ENCODE measurements at regions not wholly inside any gene's neighbourhood (a gene's known extent, or its start where the extent isn't known, plus 50 kb on each side); places are given as distances from the start of the nearest gene placed in this dataset.
"Not testable (repeated sequence)": the region's sequence is repeated elsewhere in the genome, so short reads cannot be mapped to it uniquely, and the experiment has no call there.

GRCh38 chr3:118529554-118529953 is 505.1 kb downstream of the IGSF11 start:
- Mint-ChIP-seq H3K4me3 (no peak overlapping the region), H3K27me3 (no peaks in the 10 kb centered on the region), H3K27ac (no peak overlapping the region), H3K9me3 (peaks cover 3% of the 10 kb centered on the region), H3K4me1 (ENCODE audit: low read depth) (no peaks in the 10 kb centered on the region), H3K36me3 (ENCODE audit: low read depth) (no peaks in the 10 kb centered on the region)
- Histone ChIP-seq H3K4me1 (ENCODE audit: insufficient read depth, low read length) (no peaks in the 10 kb centered on the region), H3K4me3 (ENCODE audit: low read length) (no peak overlapping the region), H3K27ac (ENCODE audit: low read depth in 1 of 2, low read length in 2 of 2) (no peak overlapping the region), H3K36me3 (ENCODE audit: insufficient read depth, low read length) (no peaks in the 10 kb centered on the region), H3K27me3 (ENCODE audit: control insufficient read depth in 1 of 2, insufficient read depth in 2 of 2, low read length in 2 of 2) (no peaks in the 10 kb centered on the region), H3K9me3 (ENCODE audit: control insufficient read depth in 1 of 2, insufficient read depth in 1 of 2, low read length in 2 of 2) (peaks cover 0 to 3% of the 10 kb centered on the region in 2 experiments)
- ChIA-PET POLR2A (no interaction called here), CTCF (no interaction called here)
- intact Hi-C loops (cut with DNase I, micrococcal nuclease) = no loop called here
- ATAC-seq (ENCODE audit: poor library complexity) = no peak
- no peak for TF ChIP-seq CTCF (IDR thresholded peaks at IDR 0.05)
- DNase-seq = no peak

- Histone ChIP-seq H3K4me3 (ENCODE audit: low read length) (no peak overlapping the region), H3K9me3 (ENCODE audit: control insufficient read depth in 1 of 2, insufficient read depth in 1 of 2, low read length in 2 of 2) (no peaks in the 10 kb centered on the region), H3K27me3 (ENCODE audit: control insufficient read depth in 1 of 2, insufficient read depth in 2 of 2, low read length in 2 of 2) (no peaks in the 10 kb centered on the region), H3K36me3 (ENCODE audit: insufficient read depth, low read length) (no peaks in the 10 kb centered on the region), H3K27ac (ENCODE audit: low read depth in 1 of 2, low read length in 2 of 2) (no peak overlapping the region), H3K4me1 (ENCODE audit: insufficient read depth, low read length) (no peaks in the 10 kb centered on the region)
- H3K4me3 Mint-ChIP-seq = no peak overlapping the region
- TF ChIP-seq CTCF (IDR thresholded peaks at IDR 0.05) = no peak
- H3K36me3 Mint-ChIP-seq (ENCODE audit: low read depth) = no peaks in the 10 kb centered on the region
- POLR2A ChIA-PET = no interaction called here
- intact Hi-C loops (cut with DNase I, micrococcal nuclease) = no loop called here
- no peak overlapping the region for H3K27ac Mint-ChIP-seq
- ATAC-seq (ENCODE audit: poor library complexity) (no peak), DNase-seq (no peak)
- CTCF ChIA-PET = no interaction called here
- H3K27me3 Mint-ChIP-seq = no peaks in the 10 kb centered on the region
- H3K9me3 Mint-ChIP-seq = peaks cover 3% of the 10 kb centered on the region
- no peaks in the 10 kb centered on the region for H3K4me1 Mint-ChIP-seq (ENCODE audit: low read depth)
These were observed 504.2 kb downstream of the IGSF11 start for GRCh38 chr3:118530350-118530922.

- H3K9me3 ChIP-seq (ENCODE audit: control insufficient read depth in 1 of 2, insufficient read depth in 1 of 2, low read length in 2 of 2); H3K4me1 Mint-ChIP-seq (ENCODE audit: low read depth); ATAC-seq (ENCODE audit: poor library complexity); H3K27ac ChIP-seq (ENCODE audit: low read depth in 1 of 2, low read length in 2 of 2); POLR2A ChIA-PET; H3K36me3 Mint-ChIP-seq (ENCODE audit: low read depth); H3K27me3 Mint-ChIP-seq; H3K36me3 ChIP-seq (ENCODE audit: insufficient read depth, low read length); H3K27me3 ChIP-seq (ENCODE audit: control insufficient read depth in 1 of 2, insufficient read depth in 2 of 2, low read length in 2 of 2); H3K4me3 ChIP-seq (ENCODE audit: low read length); DNase-seq; H3K4me3 Mint-ChIP-seq; H3K9me3 Mint-ChIP-seq; H3K4me1 ChIP-seq (ENCODE audit: insufficient read depth, low read length); H3K27ac Mint-ChIP-seq; CTCF ChIA-PET; intact Hi-C loops (cut with DNase I, micrococcal nuclease): not testable (repeated sequence)
These were observed 503.7 kb downstream of the IGSF11 start for GRCh38 chr3:118530927-118531356.

- Histone ChIP-seq H3K27me3 (ENCODE audit: control insufficient read depth in 1 of 2, insufficient read depth in 2 of 2, low read length in 2 of 2) (no peaks in the 10 kb centered on the region), H3K36me3 (ENCODE audit: insufficient read depth, low read length) (no peaks in the 10 kb centered on the region), H3K4me3 (ENCODE audit: low read length) (no peak overlapping the region), H3K27ac (ENCODE audit: low read depth in 1 of 2, low read length in 2 of 2) (no peak overlapping the region), H3K9me3 (ENCODE audit: control insufficient read depth in 1 of 2, insufficient read depth in 1 of 2, low read length in 2 of 2) (no peaks in the 10 kb centered on the region), H3K4me1 (ENCODE audit: insufficient read depth, low read length) (no peaks in the 10 kb centered on the region)
- H3K9me3 Mint-ChIP-seq = peaks cover 3% of the 10 kb centered on the region
- DNase-seq (no peak), ATAC-seq (ENCODE audit: poor library complexity) (no peak)
- ChIA-PET CTCF (no interaction called here), POLR2A (no interaction called here)
- no peak overlapping the region for H3K27ac Mint-ChIP-seq
- no peaks in the 10 kb centered on the region for H3K4me1 Mint-ChIP-seq (ENCODE audit: low read depth)
- TF ChIP-seq CTCF (IDR thresholded peaks at IDR 0.05) = no peak
- no peaks in the 10 kb centered on the region for H3K27me3 Mint-ChIP-seq
- intact Hi-C loops (cut with DNase I, micrococcal nuclease) = no loop called here
- no peak overlapping the region for H3K4me3 Mint-ChIP-seq
- no peaks in the 10 kb centered on the region for H3K36me3 Mint-ChIP-seq (ENCODE audit: low read depth)
These were observed 502.8 kb downstream of the IGSF11 start for GRCh38 chr3:118531816-118532215.

Measured in CD4-positive, alpha-beta T cell (primary cell).